Astrocyte (in vitro differentiated cells and primary cell): ENCODE measurements at regions not wholly inside any gene's neighbourhood (a gene's known extent, or its start where the extent isn't known, plus 50 kb on each side); places are given as distances from the start of the nearest gene placed in this dataset.
"Not testable (repeated sequence)": the region's sequence is repeated elsewhere in the genome, so short reads cannot be mapped to it uniquely, and the experiment has no call there.

Experiments used
- DNase-seq: peaks from one replicate; pipeline ENCODE4 v3.0.0-alpha.2; 2010; ENCODE audit warnings: low read depth
- FAIRE-seq: peaks from 2 replicates; lab custom pipeline; 2011; peaks lifted over from hg19 to GRCh38; lab: Jason Lieb, UNC
- H2AFZ ChIP-seq: 2 replicates; pipeline ENCODE4 v1.6.0; 2012; ENCODE audit warnings: low read depth, low read length, inconsistent platforms
- H3K27ac ChIP-seq: 2 replicates; pipeline ENCODE4 v1.5.1; 2011; ENCODE audit warnings: low read depth, low read length, inconsistent platforms
- H3K27me3 ChIP-seq: 2 replicates; pipeline ENCODE4 v1.6.0; 2011; ENCODE audit warnings: low read length, inconsistent platforms; ENCODE audit not compliant: insufficient read depth
- H3K36me3 ChIP-seq: 2 replicates; pipeline ENCODE4 v1.5.1; 2011; ENCODE audit warnings: low read length, inconsistent platforms; ENCODE audit not compliant: insufficient read depth
- H3K4me1 ChIP-seq: 2 replicates; pipeline ENCODE4 v1.5.1; 2011; ENCODE audit warnings: low read length, inconsistent platforms; ENCODE audit not compliant: insufficient read depth
- H3K4me2 ChIP-seq: 2 replicates; pipeline ENCODE4 v1.6.0; 2012; ENCODE audit warnings: low read length, inconsistent platforms
- H3K4me3 ChIP-seq: 2 replicates; pipeline ENCODE4 v1.5.1; 2011; ENCODE audit warnings: low read depth, mild to moderate bottlenecking, low read length, inconsistent platforms; ENCODE audit not compliant: insufficient read depth
- H3K79me2 ChIP-seq: 2 replicates; pipeline ENCODE4 v1.6.0; 2012; ENCODE audit warnings: mild to moderate bottlenecking, low read length, inconsistent platforms; ENCODE audit not compliant: insufficient read depth
- H3K9ac ChIP-seq: 2 replicates; pipeline ENCODE4 v1.6.0; 2012; ENCODE audit warnings: mild to moderate bottlenecking, low read length, inconsistent platforms
- H3K9me3 ChIP-seq: 2 replicates; pipeline ENCODE4 v1.5.1; 2012; ENCODE audit warnings: low read depth, mild to moderate bottlenecking, low read length, inconsistent platforms; ENCODE audit not compliant: insufficient read depth
- H4K20me1 ChIP-seq: 2 replicates; pipeline ENCODE4 v1.6.0; 2012; ENCODE audit warnings: low read length, inconsistent platforms; ENCODE audit not compliant: insufficient read depth
- H3K27ac Mint-ChIP-seq: one replicate; pipeline ENCODE4 v1.8.0; 2021; ENCODE audit warnings: mild to moderate bottlenecking, mixed read lengths; ENCODE audit not compliant: unreplicated experiment
- H3K27me3 Mint-ChIP-seq: one replicate; pipeline ENCODE4 v1.8.0; 2021; ENCODE audit warnings: low read depth, mixed read lengths; ENCODE audit not compliant: unreplicated experiment
- H3K36me3 Mint-ChIP-seq: one replicate; pipeline ENCODE4 v1.8.0; 2021; ENCODE audit warnings: low read depth, mixed read lengths; ENCODE audit not compliant: unreplicated experiment
- H3K4me1 Mint-ChIP-seq: one replicate; pipeline ENCODE4 v1.8.0; 2021; ENCODE audit warnings: low read depth, mixed read lengths; ENCODE audit not compliant: unreplicated experiment
- H3K4me3 Mint-ChIP-seq: one replicate; pipeline ENCODE4 v1.8.0; 2021; ENCODE audit warnings: mild to moderate bottlenecking, moderate library complexity, mixed read lengths; ENCODE audit not compliant: unreplicated experiment
- H3K9me3 Mint-ChIP-seq: one replicate; pipeline ENCODE4 v1.8.0; 2021; ENCODE audit warnings: mild to moderate bottlenecking, mixed read lengths; ENCODE audit not compliant: unreplicated experiment
- EZH2 ChIP-seq: IDR thresholded peaks from 2 replicates; pipeline ENCODE4 v1.6.1; 2012; ENCODE audit warnings: mild to moderate bottlenecking, low read length, inconsistent platforms; ENCODE audit not compliant: insufficient read depth
- TF ChIP-seq, protein P1 (sequence below): IDR thresholded peaks from 2 replicates; pipeline ENCODE4 v1.5.1; 2011; ENCODE audit warnings: low read depth, mild to moderate bottlenecking, inconsistent platforms, low read length, moderate library complexity; ENCODE audit not compliant: insufficient read depth

DNA sequence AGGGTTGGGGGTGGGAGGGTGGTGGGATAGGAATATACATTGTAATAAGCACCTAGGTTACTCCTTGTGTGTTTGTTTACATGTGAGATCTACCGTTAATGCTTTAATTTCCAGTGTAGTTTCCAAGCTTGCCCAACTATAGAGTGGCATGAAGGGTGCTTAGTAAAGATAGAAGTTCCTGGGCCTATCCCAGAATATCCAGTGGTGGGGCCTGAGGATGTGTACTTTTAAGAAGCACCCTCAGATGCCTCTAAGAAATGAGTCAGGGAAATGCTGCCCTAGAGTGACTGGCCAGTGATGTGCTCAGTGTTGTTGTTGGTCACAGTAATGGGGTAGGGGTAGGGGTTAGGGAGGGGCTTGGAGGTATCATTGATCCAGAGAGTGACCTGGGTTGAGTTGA, 141.3 kb downstream of the TSEN15 start:
- H3K4me1 Mint-ChIP-seq = no peaks in the 10 kb centered on the region
- H3K36me3 ChIP-seq = no peaks in the 10 kb centered on the region
- no peaks in the 10 kb centered on the region for H3K4me1 ChIP-seq
- no peak for DNase-seq
- H3K36me3 Mint-ChIP-seq = no peaks in the 10 kb centered on the region
- no peak overlapping the region for H3K4me2 ChIP-seq
- H3K9me3 ChIP-seq = no peaks in the 10 kb centered on the region
- no peak overlapping the region for H3K4me3 ChIP-seq
- H3K27ac ChIP-seq = no peak overlapping the region
- no peak overlapping the region for H3K4me3 Mint-ChIP-seq
- H3K9ac ChIP-seq = no peak overlapping the region
- peaks cover 2% of the 10 kb centered on the region for H3K27me3 Mint-ChIP-seq
- H4K20me1 ChIP-seq = no peaks in the 10 kb centered on the region
- no peaks in the 10 kb centered on the region for H3K79me2 ChIP-seq
- no peak for FAIRE-seq
- no peaks in the 10 kb centered on the region for H3K27me3 ChIP-seq
- H3K27ac Mint-ChIP-seq = no peak overlapping the region
- TF ChIP-seq, protein P1, sequence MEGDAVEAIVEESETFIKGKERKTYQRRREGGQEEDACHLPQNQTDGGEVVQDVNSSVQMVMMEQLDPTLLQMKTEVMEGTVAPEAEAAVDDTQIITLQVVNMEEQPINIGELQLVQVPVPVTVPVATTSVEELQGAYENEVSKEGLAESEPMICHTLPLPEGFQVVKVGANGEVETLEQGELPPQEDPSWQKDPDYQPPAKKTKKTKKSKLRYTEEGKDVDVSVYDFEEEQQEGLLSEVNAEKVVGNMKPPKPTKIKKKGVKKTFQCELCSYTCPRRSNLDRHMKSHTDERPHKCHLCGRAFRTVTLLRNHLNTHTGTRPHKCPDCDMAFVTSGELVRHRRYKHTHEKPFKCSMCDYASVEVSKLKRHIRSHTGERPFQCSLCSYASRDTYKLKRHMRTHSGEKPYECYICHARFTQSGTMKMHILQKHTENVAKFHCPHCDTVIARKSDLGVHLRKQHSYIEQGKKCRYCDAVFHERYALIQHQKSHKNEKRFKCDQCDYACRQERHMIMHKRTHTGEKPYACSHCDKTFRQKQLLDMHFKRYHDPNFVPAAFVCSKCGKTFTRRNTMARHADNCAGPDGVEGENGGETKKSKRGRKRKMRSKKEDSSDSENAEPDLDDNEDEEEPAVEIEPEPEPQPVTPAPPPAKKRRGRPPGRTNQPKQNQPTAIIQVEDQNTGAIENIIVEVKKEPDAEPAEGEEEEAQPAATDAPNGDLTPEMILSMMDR = no peak
- no peak for TF ChIP-seq EZH2
- H3K9me3 Mint-ChIP-seq = no peaks in the 10 kb centered on the region
- H2AFZ ChIP-seq = no peak overlapping the region

GRCh38 chr1:184193451-184193850, 141.9 kb downstream of the TSEN15 start:
- no peaks in the 10 kb centered on the region for H3K27me3 ChIP-seq
- no peak for DNase-seq
- H3K4me1 Mint-ChIP-seq = no peaks in the 10 kb centered on the region

GRCh38 chr1:184194236-184194635, 142.7 kb downstream of the TSEN15 start:
- no peak overlapping the region for H3K4me2 ChIP-seq
- H3K9me3 ChIP-seq = no peaks in the 10 kb centered on the region
- Mint-ChIP-seq H3K9me3 (no peaks in the 10 kb centered on the region), H3K36me3 (no peaks in the 10 kb centered on the region), H3K27ac (no peak overlapping the region), H3K4me1 (no peaks in the 10 kb centered on the region), H3K27me3 (peaks cover 2% of the 10 kb centered on the region), H3K4me3 (no peak overlapping the region)
- DNase-seq = no peak
- H3K4me3 ChIP-seq = no peak overlapping the region
- no peaks in the 10 kb centered on the region for H3K27me3 ChIP-seq
- no peak for FAIRE-seq
- H3K27ac ChIP-seq = no peak overlapping the region
- H3K9ac ChIP-seq = no peak overlapping the region
- no peaks in the 10 kb centered on the region for H3K36me3 ChIP-seq
- TF ChIP-seq, protein P1 = no peak
- no peak for TF ChIP-seq EZH2
- H4K20me1 ChIP-seq = no peaks in the 10 kb centered on the region
- no peak overlapping the region for H2AFZ ChIP-seq
- H3K79me2 ChIP-seq = no peaks in the 10 kb centered on the region
- no peaks in the 10 kb centered on the region for H3K4me1 ChIP-seq

More at GRCh38 chr1:184193451-184193850, 141.9 kb downstream of the TSEN15 start:
- H3K4me1 ChIP-seq = no peaks in the 10 kb centered on the region
- H3K9me3 ChIP-seq = no peaks in the 10 kb centered on the region
- no peak overlapping the region for H3K9ac ChIP-seq
- no peak overlapping the region for H2AFZ ChIP-seq
- Mint-ChIP-seq H3K9me3 (no peaks in the 10 kb centered on the region), H3K27me3 (peaks cover 2% of the 10 kb centered on the region), H3K36me3 (no peaks in the 10 kb centered on the region), H3K27ac (no peak overlapping the region), H3K4me3 (no peak overlapping the region)
- no peak overlapping the region for H3K4me2 ChIP-seq
- H3K4me3 ChIP-seq = no peak overlapping the region
- no peak overlapping the region for H3K27ac ChIP-seq
- TF ChIP-seq, protein P1 = no peak
- TF ChIP-seq EZH2 = no peak
- H4K20me1 ChIP-seq = no peaks in the 10 kb centered on the region
- no peak for FAIRE-seq
- no peaks in the 10 kb centered on the region for H3K79me2 ChIP-seq
- no peaks in the 10 kb centered on the region for H3K36me3 ChIP-seq

GRCh38 chr1:184195722-184196121, 144.2 kb downstream of the TSEN15 start:
- not testable (repeated sequence) for H4K20me1 ChIP-seq, H3K36me3 ChIP-seq, H3K4me2 ChIP-seq, H3K4me1 Mint-ChIP-seq, H3K27me3 Mint-ChIP-seq, H3K9me3 Mint-ChIP-seq, H3K36me3 Mint-ChIP-seq, DNase-seq, H3K27ac Mint-ChIP-seq, H3K4me3 ChIP-seq, H3K4me1 ChIP-seq, H3K4me3 Mint-ChIP-seq, H3K27ac ChIP-seq, FAIRE-seq, H2AFZ ChIP-seq, H3K9ac ChIP-seq, H3K79me2 ChIP-seq, H3K9me3 ChIP-seq, H3K27me3 ChIP-seq
